Gastroesophageal sphincter (tissue), 4 donors: ENCODE measurements at regions not wholly inside any gene's neighbourhood (a gene's known extent, or its start where the extent isn't known, plus 50 kb on each side); places are given as distances from the start of the nearest gene placed in this dataset.

Experiments used
- ATAC-seq: fragments of 150-250 bp; one replicate; pipeline ENCODE4 v1.9.1; 2016; ENCODE audit warnings: mild to moderate bottlenecking, moderate library complexity
- H3K27ac ChIP-seq, 4 donors: fragments of 200-600 bp; sonication (generic) in 3 of 4; 1 replicate in 3 of 4; 2 replicates in 1 of 4; pipeline ENCODE4 v1.5.1; 2016 to 2019
- H3K27me3 ChIP-seq: fragments of 200-600 bp; sonication (generic); one replicate; pipeline ENCODE4 v1.5.1; 2019
- H3K36me3 ChIP-seq, 2 donors: fragments of 200-600 bp; sonication (generic); one replicate each; pipeline ENCODE4 v1.5.1; 2019; ENCODE audit warnings: control low read depth in 1 of 2
- H3K4me1 ChIP-seq, 3 donors: fragments of 200-600 bp; sonication (generic); 1 replicate in 2 of 3; 2 replicates in 1 of 3; pipeline ENCODE4 v1.5.1; 2016 to 2019; ENCODE audit warnings: control low read depth in 2 of 3
- H3K4me3 ChIP-seq, 2 donors: fragments of 200-600 bp; sonication (generic); one replicate each; pipeline ENCODE4 v1.5.1; 2019; ENCODE audit warnings: mild to moderate bottlenecking in 1 of 2, moderate library complexity in 1 of 2
- H3K9me3 ChIP-seq, 3 donors: fragments of 200-600 bp; sonication (generic); one replicate each; pipeline ENCODE4 v1.5.1; 2017 to 2019; ENCODE audit warnings: control low read depth in 2 of 3
- CTCF ChIP-seq, 4 experiments: fragments of 200-600 bp in 2 of 4; fragments of 450-650 bp in 2 of 4; sonication (generic) in 1 of 4; IDR thresholded peaks; one replicate each; pipeline ENCODE4 v1.5.1; 2017 to 2019; ENCODE audit warnings: antibody characterized with exemption in 4 of 4, mild to moderate bottlenecking in 2 of 4, moderate library complexity in 2 of 4
- EP300 ChIP-seq: sonication (generic); formaldehyde crosslinking; IDR thresholded peaks from one replicate; pipeline ENCODE4 v1.6.1; 2017; ENCODE audit warnings: antibody characterized with exemption, mild to moderate bottlenecking
- POLR2A ChIP-seq, 2 donors: fragments of 450-650 bp; IDR thresholded peaks; one replicate each; pipeline ENCODE4 v1.6.1; 2017; ENCODE audit warnings: antibody characterized with exemption in 2 of 2, mild to moderate bottlenecking in 2 of 2, moderate library complexity in 1 of 2
- POLR2AphosphoS5 ChIP-seq: sonication (generic); formaldehyde crosslinking; IDR thresholded peaks from one replicate; pipeline ENCODE4 v1.6.1; 2017; ENCODE audit warnings: antibody characterized with exemption
- whole genome bisulfite sequencing, 2 donors: methylation state at CpG; one replicate each; pipeline ENCODE4 v1.1.5; 2018; ENCODE audit warnings: low coverage in 1 of 2; 5-methylcytosine and 5-hydroxymethylcytosine counted together

DNA sequence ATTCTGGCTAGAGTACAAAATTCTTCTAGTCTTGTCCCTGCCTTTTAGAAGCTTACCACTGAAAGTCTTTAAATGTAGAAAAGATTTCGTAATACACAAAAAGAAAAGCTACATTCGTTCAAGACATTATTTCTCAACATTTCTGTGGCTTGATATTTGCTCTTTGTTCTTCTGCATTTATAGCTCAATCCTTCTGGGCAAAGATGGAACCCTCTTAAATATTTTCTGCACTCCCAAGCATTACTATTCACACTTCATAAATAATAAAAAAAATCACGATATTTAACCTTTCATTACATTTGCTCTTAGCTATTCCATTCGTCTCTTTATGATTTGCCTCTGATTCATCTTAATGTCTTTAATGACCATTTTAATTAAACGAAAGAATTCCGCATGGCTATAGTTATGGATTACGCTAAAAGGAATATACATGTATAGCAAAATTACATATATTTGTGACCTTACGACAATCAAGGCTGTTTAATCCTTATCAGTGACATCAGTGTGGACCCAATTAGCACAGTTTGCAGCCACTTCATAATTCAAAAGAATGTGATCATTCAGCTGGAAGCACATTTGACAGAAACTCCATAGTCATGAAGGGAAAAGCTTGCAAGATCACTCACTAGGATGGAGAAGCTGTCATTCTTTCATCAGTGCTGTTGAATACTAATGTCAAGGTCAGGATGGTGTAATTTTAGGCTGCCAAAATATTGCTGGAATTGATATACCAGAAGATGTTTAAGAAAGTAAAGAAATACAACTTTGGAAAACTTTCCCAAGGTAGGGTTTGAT is 1075.0 kb upstream of the TENM3 start:
- ATAC-seq = no peak
- whole genome bisulfite sequencing, 2 donors = 81 to 84% methylated on average over 8 of the region's 8 CpGs
- no peaks in the 10 kb centered on the region for H3K9me3 ChIP-seq
- H3K27ac ChIP-seq = no peak overlapping the region
- H3K4me3 ChIP-seq = no peak overlapping the region
- TF ChIP-seq POLR2AphosphoS5 (no peak), CTCF (IDR thresholded peaks at IDR 0.05) (no peak), EP300 (no peak), POLR2A (IDR thresholded peaks at IDR 0.05) (no peak)
- H3K4me1 ChIP-seq = no peaks in the 10 kb centered on the region
- no peaks in the 10 kb centered on the region for H3K36me3 ChIP-seq
- H3K27me3 ChIP-seq = no peaks in the 10 kb centered on the region

DNA sequence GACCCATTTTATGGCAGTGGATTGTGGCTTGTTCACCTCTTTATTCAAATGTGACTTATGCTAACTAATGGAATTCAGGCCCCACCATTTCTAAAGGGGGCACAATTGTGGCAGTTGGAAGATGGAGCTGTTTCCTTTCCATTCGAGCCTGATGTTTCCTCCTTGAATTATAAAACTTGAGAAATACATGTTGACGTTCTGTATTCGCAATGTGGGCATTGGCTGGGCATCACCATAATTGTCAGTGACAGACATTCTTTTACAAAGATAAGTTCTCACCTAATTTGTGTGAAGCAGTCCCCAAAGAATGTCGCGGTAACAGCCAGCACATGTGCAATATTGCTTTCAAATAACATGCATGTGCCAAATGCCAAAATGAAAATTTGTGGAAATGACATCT is 1070.2 kb upstream of the TENM3 start:
- Histone ChIP-seq H3K27me3 (no peaks in the 10 kb centered on the region), H3K27ac (no peak overlapping the region), H3K4me3 (no peak overlapping the region), H3K4me1 (no peaks in the 10 kb centered on the region), H3K36me3 (no peaks in the 10 kb centered on the region), H3K9me3 (no peaks in the 10 kb centered on the region)
- TF ChIP-seq EP300 (no peak), POLR2AphosphoS5 (no peak), POLR2A (IDR thresholded peaks at IDR 0.05) (no peak), CTCF (IDR thresholded peaks at IDR 0.05) (no peak)
- ATAC-seq = no peak
- 66 to 71% methylated on average over 4 to 5 of the region's 5 CpGs for WGBS, 2 donors

- 71 to 82% methylated on average over 6 of the region's 6 CpGs for WGBS, 2 donors
- no peaks in the 10 kb centered on the region for H3K4me1 ChIP-seq
- no peak for ATAC-seq
- H3K9me3 ChIP-seq = no peaks in the 10 kb centered on the region
- H3K27ac ChIP-seq = no peak overlapping the region
- TF ChIP-seq EP300 (no peak), POLR2AphosphoS5 (no peak), CTCF (IDR thresholded peaks at IDR 0.05) (no peak), POLR2A (IDR thresholded peaks at IDR 0.05) (no peak)
- no peak overlapping the region for H3K4me3 ChIP-seq
- H3K27me3 ChIP-seq = no peaks in the 10 kb centered on the region
- H3K36me3 ChIP-seq = no peaks in the 10 kb centered on the region
Measured at GRCh38 chr4:181176306-181176705, 1066.9 kb upstream of the TENM3 start.

DNA sequence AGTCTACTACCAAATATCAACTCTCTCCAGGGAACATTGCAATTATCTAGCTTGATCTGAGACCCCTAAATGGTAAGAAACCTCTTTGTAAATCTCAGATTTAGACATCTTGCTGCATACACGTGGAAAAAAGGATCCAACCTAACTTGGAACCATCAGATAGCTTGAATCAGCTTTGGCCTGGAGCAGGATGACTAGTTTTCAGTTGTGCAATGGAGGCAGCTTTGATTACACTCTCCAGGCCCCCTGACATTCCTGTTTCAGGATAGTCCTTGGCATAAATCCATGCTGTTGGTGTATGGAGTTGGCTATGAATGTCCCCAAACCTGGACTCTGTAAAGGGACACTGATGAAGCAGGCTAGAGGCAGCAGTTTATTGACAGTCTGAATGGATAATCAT is 1061.9 kb upstream of the TENM3 start:
- no peaks in the 10 kb centered on the region for H3K36me3 ChIP-seq
- ATAC-seq = no peak
- H3K9me3 ChIP-seq = peaks cover 0 to 10% (median 0%) of the 10 kb centered on the region in 3 donors
- no peaks in the 10 kb centered on the region for H3K4me1 ChIP-seq
- H3K27me3 ChIP-seq = no peaks in the 10 kb centered on the region
- H3K4me3 ChIP-seq = no peak overlapping the region
- TF ChIP-seq POLR2A (IDR thresholded peaks at IDR 0.05) (no peak), CTCF (IDR thresholded peaks at IDR 0.05) (no peak), EP300 (no peak)
- no peak overlapping the region for H3K27ac ChIP-seq
- 17 to 33% methylated on average over 1 of the region's 1 CpG for WGBS, 2 donors

GRCh38 chr4:181189751-181190150 is 1053.5 kb upstream of the TENM3 start:
- ATAC-seq = no peak
- no peaks in the 10 kb centered on the region for H3K36me3 ChIP-seq
- TF ChIP-seq POLR2AphosphoS5 (no peak), CTCF (IDR thresholded peaks at IDR 0.05) (no peak), EP300 (no peak), POLR2A (IDR thresholded peaks at IDR 0.05) (no peak)
- peaks cover 0 to 11% (median 0%) of the 10 kb centered on the region in 3 donors for H3K9me3 ChIP-seq
- no peak overlapping the region for H3K4me3 ChIP-seq
- H3K27ac ChIP-seq = no peak overlapping the region
- 58% methylated on average over 7 of the region's 7 CpGs for WGBS, 2 donors
- no peaks in the 10 kb centered on the region for H3K27me3 ChIP-seq
- H3K4me1 ChIP-seq = peaks cover 0 to 4% (median 0%) of the 10 kb centered on the region in 3 donors
